A549 (cell line): ENCODE measurements at regions not wholly inside any gene's neighbourhood (a gene's known extent, or its start where the extent isn't known, plus 50 kb on each side); places are given as distances from the start of the nearest gene placed in this dataset.

ENCODE experiments used
- ATAC-seq, 2 experiments: fragments of 200-7000 bp in 1 of 2; fragments of >200 bp in 1 of 2; cut with Nextera tagmentation in 1 of 2; cut with Tn5 transposase in 1 of 2; 3 replicates each; pipeline versions ENCODE4 v1.8.0 to v1.9.1; 2018 to 2020; ENCODE audit warnings: mild to moderate bottlenecking in 1 of 2, moderate library complexity in 1 of 2
- CTCF ChIA-PET: fragments of 300-600 bp; sonication (Branson Sonifier 250); formaldehyde crosslinking; extraction: SDS; loops from one replicate; lab custom pipeline; 2021; ENCODE audit warnings: antibody characterized with exemption, inconsistent platforms; lab: Yijun Ruan, JAX
- POLR2A ChIA-PET: fragments of 350-600 bp; formaldehyde crosslinking; extraction: SDS; loops from one replicate; lab custom pipeline; 2021; ENCODE audit warnings: antibody characterized with exemption, inconsistent platforms; lab: Yijun Ruan, JAX
- DNase-seq, 2 experiments: peaks; one replicate each; pipeline versions ENCODE4 v3.0.0 to v3.0.0-alpha.2; 2011 to 2016; ENCODE audit warnings: low read depth in 1 of 2, low spot score in 1 of 2
- FAIRE-seq: peaks from 2 replicates; lab custom pipeline; 2011; peaks lifted over from hg19 to GRCh38; lab: Jason Lieb, UNC
- H3K27ac ChIP-seq, 2 experiments: fragments of >200 bp; sonication (Bioruptor Twin); formaldehyde crosslinking; 3 replicates each; pipeline ENCODE4 v1.5.1; 2016 to 2017
- H3K4me1 ChIP-seq: fragments of >200 bp; sonication (Bioruptor Twin); formaldehyde crosslinking; 3 replicates; pipeline ENCODE4 v1.6.1; 2016
- H3K4me2 ChIP-seq: fragments of >200 bp; sonication (Bioruptor Twin); formaldehyde crosslinking; 3 replicates; pipeline ENCODE4 v1.6.1; 2016
- H3K4me3 ChIP-seq: fragments of >200 bp; sonication (Bioruptor Twin); formaldehyde crosslinking; 3 replicates; pipeline ENCODE4 v1.5.1; 2016
- H3K9me3 ChIP-seq: fragments of >200 bp; sonication (Bioruptor Twin); formaldehyde crosslinking; 3 replicates; pipeline ENCODE4 v1.6.1; 2016
- CBX2 ChIP-seq: fragments of 200-600 bp; sonication (generic); IDR thresholded peaks from 2 replicates; pipeline ENCODE4 v1.6.1; 2016; ENCODE audit warnings: low read depth, mild to moderate bottlenecking, borderline replicate concordance
- CHD2 ChIP-seq: fragments of 150-350 bp; IDR thresholded peaks from 2 replicates; pipeline ENCODE4 v1.6.1; 2014; ENCODE audit warnings: low read length; ENCODE audit not compliant: partially characterized antibody
- EHMT2 ChIP-seq: fragments of 200-600 bp; sonication (generic); IDR thresholded peaks from 2 replicates; pipeline ENCODE4 v1.6.1; 2016; ENCODE audit warnings: antibody characterized with exemption, low read depth, mild to moderate bottlenecking, moderate library complexity
- ESRRA ChIP-seq: fragments of 150-350 bp; IDR thresholded peaks from 2 replicates; pipeline ENCODE4 v1.6.1; 2014; ENCODE audit warnings: mild to moderate bottlenecking, low read length, borderline replicate concordance
- FOSB ChIP-seq: fragments of 250-450 bp; sonication (Bioruptor Pico); IDR thresholded peaks from 2 replicates; pipeline ENCODE4 v1.5.0; 2020; ENCODE audit warnings: mild to moderate bottlenecking, moderate library complexity
- HES2 ChIP-seq: fragments of >200 bp; sonication (Bioruptor Twin); formaldehyde crosslinking; IDR thresholded peaks from 2 replicates; pipeline ENCODE4 v1.6.1; 2016
- JUN ChIP-seq, 2 experiments: fragments of >200 bp; sonication (Bioruptor Twin); formaldehyde crosslinking; IDR thresholded peaks; 2 replicates in 1 of 2; 3 replicates in 1 of 2; pipeline ENCODE4 v1.6.1; 2016 to 2017
- KDM1A ChIP-seq: fragments of 200-600 bp; sonication (generic); IDR thresholded peaks from 2 replicates; pipeline ENCODE4 v1.6.1; 2016; ENCODE audit warnings: low read depth, mild to moderate bottlenecking
- MAFK ChIP-seq: fragments of 450-650 bp; IDR thresholded peaks from 2 replicates; pipeline ENCODE4 v1.6.1; 2014; ENCODE audit not compliant: partially characterized antibody
- MAZ ChIP-seq: fragments of 150-350 bp; IDR thresholded peaks from 2 replicates; pipeline ENCODE4 v1.6.1; 2014; ENCODE audit warnings: antibody characterized with exemption, low read depth, low read length, borderline replicate concordance
- NPAS2 ChIP-seq: fragments of 250-450 bp; sonication (Bioruptor Pico); IDR thresholded peaks from 2 replicates; pipeline ENCODE4 v1.8.0; 2022; ENCODE audit warnings: mild to moderate bottlenecking, moderate library complexity, borderline replicate concordance
- POLR2A ChIP-seq: IDR thresholded peaks from 2 replicates; pipeline ENCODE4 v1.6.1; 2012; ENCODE audit warnings: mild to moderate bottlenecking, low read length
- POLR2AphosphoS2 ChIP-seq: conservative IDR thresholded peaks from 2 replicates; pipeline ENCODE4 v1.6.1; 2012; ENCODE audit warnings: low read length, improper control_type of control experiment, inconsistent platforms
- REST ChIP-seq: fragments of 200-600 bp; sonication (generic); IDR thresholded peaks from 2 replicates; pipeline ENCODE4 v1.6.1; 2016; ENCODE audit warnings: antibody characterized with exemption, mild to moderate bottlenecking, moderate library complexity
- RNF2 ChIP-seq: fragments of 200-600 bp; sonication (generic); IDR thresholded peaks from 2 replicates; pipeline ENCODE4 v1.6.1; 2016; ENCODE audit warnings: low read depth, mild to moderate bottlenecking, antibody characterized with exemption, moderate library complexity, borderline replicate concordance
- USF2 ChIP-seq: fragments of 450-650 bp; IDR thresholded peaks from 2 replicates; pipeline ENCODE4 v1.6.1; 2014; ENCODE audit warnings: antibody characterized with exemption
- ZFP36 ChIP-seq: fragments of 450-650 bp; IDR thresholded peaks from 2 replicates; pipeline ENCODE4 v1.6.1; 2014; ENCODE audit warnings: borderline replicate concordance; ENCODE audit not compliant: partially characterized antibody
- WGBS: methylation state at CpG from one replicate; pipeline ENCODE4 v1.1.6; 2017; ENCODE audit errors: missing lambda C conversion rate; 5-methylcytosine and 5-hydroxymethylcytosine counted together
- TF ChIP-seq, protein P1 (sequence below): IDR thresholded peaks from 2 replicates; pipeline ENCODE4 v1.6.1; 2012
- TF ChIP-seq, protein P2 (sequence below): fragments of >200 bp; sonication (Bioruptor Twin); formaldehyde crosslinking; IDR thresholded peaks from 3 replicates; pipeline ENCODE4 v1.6.1; 2016

DNA sequence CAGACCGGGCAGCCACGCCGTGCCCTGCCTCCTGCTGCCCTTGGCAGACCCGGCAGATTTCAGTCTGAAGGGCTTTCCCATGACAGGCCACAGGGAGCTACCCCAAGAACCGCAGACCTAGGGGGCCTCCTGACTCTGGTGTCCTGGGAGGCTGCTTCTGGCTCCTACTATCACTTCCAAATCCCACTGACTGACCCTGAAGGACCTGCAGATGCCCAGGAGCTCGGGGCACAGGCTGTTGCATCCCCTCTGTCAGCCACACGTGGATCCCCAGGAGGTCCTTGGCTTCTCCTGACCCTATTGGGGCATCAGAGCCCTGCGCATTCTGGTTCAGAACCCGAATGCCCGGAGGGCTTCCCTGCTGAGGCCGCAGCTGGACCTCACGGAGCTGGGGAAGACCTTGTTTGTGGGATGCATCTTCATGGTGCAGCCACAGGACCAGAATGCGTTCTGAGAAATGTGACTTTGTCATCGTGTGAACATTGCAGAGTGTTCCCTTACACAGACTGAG is 81.3 kb upstream of the IRX4 start (continued):
- TF ChIP-seq, protein P1, sequence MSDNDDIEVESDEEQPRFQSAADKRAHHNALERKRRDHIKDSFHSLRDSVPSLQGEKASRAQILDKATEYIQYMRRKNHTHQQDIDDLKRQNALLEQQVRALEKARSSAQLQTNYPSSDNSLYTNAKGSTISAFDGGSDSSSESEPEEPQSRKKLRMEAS = no peak
- TF ChIP-seq JUN (IDR thresholded peaks at IDR 0.05) = no peak
- TF ChIP-seq RNF2 = no peak
- TF ChIP-seq HES2 = no peak
- TF ChIP-seq POLR2A = no peak

- H3K4me2 ChIP-seq = no peak overlapping the region
- H3K4me1 ChIP-seq = no peaks in the 10 kb centered on the region
- H3K27ac ChIP-seq = no peak overlapping the region
- no peaks in the 10 kb centered on the region for H3K9me3 ChIP-seq
- FAIRE-seq (no peak), DNase-seq (no peak), ATAC-seq (no peak)
- CTCF ChIA-PET = no interaction called here
- 33% methylated on average over 7 of the region's 12 CpGs for WGBS
- no peak overlapping the region for H3K4me3 ChIP-seq
- TF ChIP-seq POLR2AphosphoS2 (no peak), MAZ (no peak), RNF2 (no peak)
- TF ChIP-seq, protein P1 = no peak
- POLR2A ChIA-PET = no interaction called here
These were observed 80.6 kb upstream of the IRX4 start for GRCh38 chr5:1963358-1963757.

GRCh38 chr5:1962619-1963355 is 80.1 kb upstream of the IRX4 start:
- H3K4me1 ChIP-seq = no peaks in the 10 kb centered on the region
- ATAC-seq = no peak
- TF ChIP-seq ESRRA (no peak), FOSB (CRISPR knock-in tag) (no peak), CBX2 (no peak), CHD2 (no peak), REST (no peak), MAFK (no peak), KDM1A (no peak), EHMT2 (no peak), NPAS2 (CRISPR knock-in tag) (no peak), USF2 (no peak), ZFP36 (no peak)
- TF ChIP-seq, protein P2, sequence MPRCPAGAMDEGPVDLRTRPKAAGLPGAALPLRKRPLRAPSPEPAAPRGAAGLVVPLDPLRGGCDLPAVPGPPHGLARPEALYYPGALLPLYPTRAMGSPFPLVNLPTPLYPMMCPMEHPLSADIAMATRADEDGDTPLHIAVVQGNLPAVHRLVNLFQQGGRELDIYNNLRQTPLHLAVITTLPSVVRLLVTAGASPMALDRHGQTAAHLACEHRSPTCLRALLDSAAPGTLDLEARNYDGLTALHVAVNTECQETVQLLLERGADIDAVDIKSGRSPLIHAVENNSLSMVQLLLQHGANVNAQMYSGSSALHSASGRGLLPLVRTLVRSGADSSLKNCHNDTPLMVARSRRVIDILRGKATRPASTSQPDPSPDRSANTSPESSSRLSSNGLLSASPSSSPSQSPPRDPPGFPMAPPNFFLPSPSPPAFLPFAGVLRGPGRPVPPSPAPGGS = no peak
- TF ChIP-seq, all 56 proteins: peak for 0
- 21% methylated on average over 13 of the region's 13 CpGs for WGBS
- ChIA-PET CTCF (no interaction called here), POLR2A (no interaction called here)
- Histone ChIP-seq H3K27ac (no peak overlapping the region), H3K9me3 (no peaks in the 10 kb centered on the region), H3K4me3 (no peak overlapping the region), H3K4me2 (no peak overlapping the region)
- FAIRE-seq (no peak), DNase-seq (no peak)
